CD14-positive monocyte (primary cell): ENCODE measurements at regions not wholly inside any gene's neighbourhood (a gene's known extent, or its start where the extent isn't known, plus 50 kb on each side); places are given as distances from the start of the nearest gene placed in this dataset.

ENCODE experiments used
- DNase-seq, 3 donors: peaks; one replicate each; pipeline ENCODE4 v3.0.0-alpha.2; 2011 to 2022
- H2AFZ ChIP-seq: 2 replicates; pipeline ENCODE4 v1.6.0; 2012; ENCODE audit warnings: mild to moderate bottlenecking, low read depth, low read length, inconsistent platforms; ENCODE audit not compliant: insufficient read depth, poor library complexity, severe bottlenecking
- H3K27ac ChIP-seq, 2 donors: 1 replicate in 1 of 2; 2 replicates in 1 of 2; pipeline ENCODE4 v1.5.1; 2012 to 2013; ENCODE audit warnings: low read length in 2 of 2, control low read depth in 1 of 2, inconsistent platforms in 1 of 2, low read depth in 1 of 2, mild to moderate bottlenecking in 1 of 2
- H3K27me3 ChIP-seq, 2 donors: one replicate each; pipeline versions ENCODE4 v1.6.0 to v1.6.1; 2011 to 2013; ENCODE audit warnings: low read length in 2 of 2; ENCODE audit not compliant: control insufficient read depth in 2 of 2, insufficient read depth in 2 of 2
- H3K36me3 ChIP-seq, 2 donors: replicated peaks in 1 of 2; 1 replicate in 1 of 2; 2 replicates in 1 of 2; pipeline versions ENCODE4 v1.5.1 to v1.6.1; 2012 to 2013; ENCODE audit warnings: low read length in 2 of 2, control low read depth in 1 of 2, inconsistent platforms in 1 of 2, mild to moderate bottlenecking in 1 of 2; ENCODE audit not compliant: insufficient read depth in 2 of 2, control insufficient read depth in 1 of 2
- H3K4me1 ChIP-seq, 2 donors: 1 replicate in 1 of 2; 2 replicates in 1 of 2; pipeline versions ENCODE4 v1.5.1 to v1.6.1; 2012 to 2013; ENCODE audit warnings: low read length in 2 of 2, control low read depth in 1 of 2, inconsistent platforms in 1 of 2, mild to moderate bottlenecking in 1 of 2, moderate library complexity in 1 of 2; ENCODE audit not compliant: insufficient read depth in 2 of 2, control insufficient read depth in 1 of 2
- H3K4me2 ChIP-seq: replicated peaks from 2 replicates; pipeline ENCODE3; 2012; ENCODE audit warnings: low read length, moderate library complexity, mild to moderate bottlenecking; ENCODE audit not compliant: poor library complexity, severe bottlenecking; ENCODE audit errors: extremely low read depth
- H3K4me3 ChIP-seq, 3 experiments: fragments of 200-600 bp in 1 of 3; sonication (generic) in 1 of 3; replicated peaks in 1 of 3; 1 replicate in 2 of 3; 2 replicates in 1 of 3; pipeline ENCODE4 v1.5.1; 2011 to 2013; ENCODE audit warnings: low read length in 3 of 3, mild to moderate bottlenecking in 3 of 3, control low read depth in 2 of 3, low read depth in 2 of 3, inconsistent platforms in 1 of 3, moderate library complexity in 1 of 3
- H3K79me2 ChIP-seq: 2 replicates; pipeline ENCODE4 v1.6.0; 2012; ENCODE audit warnings: mild to moderate bottlenecking, control low read depth, inconsistent platforms, low read length, moderate library complexity; ENCODE audit not compliant: insufficient read depth
- H3K9ac ChIP-seq: 2 replicates; pipeline ENCODE4 v1.6.0; 2017; ENCODE audit warnings: low read length, mild to moderate bottlenecking; ENCODE audit not compliant: insufficient read depth, poor library complexity, severe bottlenecking
- H3K9me3 ChIP-seq, 2 donors: replicated peaks in 1 of 2; 1 replicate in 1 of 2; 2 replicates in 1 of 2; pipeline versions ENCODE4 v1.5.1 to v1.6.1; 2012 to 2013; ENCODE audit warnings: low read length in 2 of 2, control low read depth in 1 of 2; ENCODE audit not compliant: control insufficient read depth in 1 of 2, insufficient read depth in 1 of 2
- H4K20me1 ChIP-seq: 2 replicates; pipeline ENCODE4 v1.6.0; 2012; ENCODE audit warnings: mild to moderate bottlenecking, low read length, control low read depth, moderate library complexity; ENCODE audit not compliant: insufficient read depth
- H3K27ac Mint-ChIP-seq, 7 donors: one replicate each; pipeline ENCODE4 v1.8.0; 2020; ENCODE audit warnings: mild to moderate bottlenecking in 7 of 7, mixed read lengths in 7 of 7, moderate library complexity in 6 of 7, inconsistent platforms in 2 of 7
- H3K27me3 Mint-ChIP-seq, 3 donors: one replicate each; pipeline ENCODE4 v1.8.0; 2021 to 2022; ENCODE audit warnings: low read depth in 3 of 3, mild to moderate bottlenecking in 3 of 3, mixed read lengths in 3 of 3, moderate library complexity in 3 of 3, inconsistent platforms in 1 of 3
- H3K36me3 Mint-ChIP-seq, 2 donors: one replicate each; pipeline ENCODE4 v1.8.0; 2020; ENCODE audit warnings: mixed read lengths in 2 of 2, inconsistent platforms in 1 of 2, mild to moderate bottlenecking in 1 of 2
- H3K4me1 Mint-ChIP-seq: one replicate; pipeline ENCODE4 v1.8.0; 2020; ENCODE audit warnings: mild to moderate bottlenecking, mixed read lengths
- H3K4me3 Mint-ChIP-seq, 2 donors: one replicate each; pipeline ENCODE4 v1.8.0; 2020; ENCODE audit warnings: mild to moderate bottlenecking in 2 of 2, mixed read lengths in 2 of 2, moderate library complexity in 1 of 2
- H3K9me3 Mint-ChIP-seq, 7 donors: one replicate each; pipeline ENCODE4 v1.8.0; 2020 to 2022; ENCODE audit warnings: mixed read lengths in 7 of 7, mild to moderate bottlenecking in 6 of 7, moderate library complexity in 6 of 7, inconsistent platforms in 2 of 7
- WGBS: methylation state at CpG from one replicate; pipeline ENCODE4 v1.1.5; 2013; ENCODE audit warnings: missing lambda C conversion rate; ENCODE audit not compliant: insufficient coverage; 5-methylcytosine and 5-hydroxymethylcytosine counted together
- intact Hi-C, 2 donors: fragments of 100-400 bp; cut with micrococcal nuclease; formaldehyde crosslinking; loops; one replicate each; pipeline versions ENCODE4 v1.15.0 to v1.15.1; 2023
- TF ChIP-seq, protein P1 (sequence below): fragments of 200-600 bp; IDR thresholded peaks from one replicate; pipeline ENCODE4 v1.8.0; 2022; ENCODE audit warnings: antibody characterized with exemption, mild to moderate bottlenecking

GRCh38 chr10:128187788-128188185 lies 61.6 kb upstream of the MKI67 start:
- Mint-ChIP-seq H3K4me1 (no peaks in the 10 kb centered on the region), H3K27me3 (peaks cover 3 to 11% (median 6%) of the 10 kb centered on the region in 3 donors), H3K27ac (no peak overlapping the region), H3K4me3 (no peak overlapping the region), H3K36me3 (no peaks in the 10 kb centered on the region), H3K9me3 (peaks cover 0 to 10% (median 6%) of the 10 kb centered on the region in 7 donors)
- 80% methylated on average over 1 of the region's 4 CpGs for WGBS
- no peaks in the 10 kb centered on the region for H3K27me3 ChIP-seq
- no peak for DNase-seq
- no peaks in the 10 kb centered on the region for H3K79me2 ChIP-seq
- TF ChIP-seq, protein P1, sequence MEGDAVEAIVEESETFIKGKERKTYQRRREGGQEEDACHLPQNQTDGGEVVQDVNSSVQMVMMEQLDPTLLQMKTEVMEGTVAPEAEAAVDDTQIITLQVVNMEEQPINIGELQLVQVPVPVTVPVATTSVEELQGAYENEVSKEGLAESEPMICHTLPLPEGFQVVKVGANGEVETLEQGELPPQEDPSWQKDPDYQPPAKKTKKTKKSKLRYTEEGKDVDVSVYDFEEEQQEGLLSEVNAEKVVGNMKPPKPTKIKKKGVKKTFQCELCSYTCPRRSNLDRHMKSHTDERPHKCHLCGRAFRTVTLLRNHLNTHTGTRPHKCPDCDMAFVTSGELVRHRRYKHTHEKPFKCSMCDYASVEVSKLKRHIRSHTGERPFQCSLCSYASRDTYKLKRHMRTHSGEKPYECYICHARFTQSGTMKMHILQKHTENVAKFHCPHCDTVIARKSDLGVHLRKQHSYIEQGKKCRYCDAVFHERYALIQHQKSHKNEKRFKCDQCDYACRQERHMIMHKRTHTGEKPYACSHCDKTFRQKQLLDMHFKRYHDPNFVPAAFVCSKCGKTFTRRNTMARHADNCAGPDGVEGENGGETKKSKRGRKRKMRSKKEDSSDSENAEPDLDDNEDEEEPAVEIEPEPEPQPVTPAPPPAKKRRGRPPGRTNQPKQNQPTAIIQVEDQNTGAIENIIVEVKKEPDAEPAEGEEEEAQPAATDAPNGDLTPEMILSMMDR, result no peak
- no peaks in the 10 kb centered on the region for H4K20me1 ChIP-seq
- H3K36me3 ChIP-seq, result no peaks in the 10 kb centered on the region
- H3K27ac ChIP-seq, result no peak overlapping the region
- H3K4me2 ChIP-seq, result no peak overlapping the region
- peaks cover 4 to 7% of the 10 kb centered on the region in 2 donors for H3K9me3 ChIP-seq
- H3K4me1 ChIP-seq, result no peaks in the 10 kb centered on the region
- H2AFZ ChIP-seq, result no peak overlapping the region
- H3K4me3 ChIP-seq, result no peak overlapping the region
- H3K9ac ChIP-seq, result no peak overlapping the region
- intact Hi-C loops, result no loop called here

- H3K4me1 ChIP-seq, result no peaks in the 10 kb centered on the region
Observed at GRCh38 chr10:128189176-128189575, 63.0 kb upstream of the MKI67 start.

More at GRCh38 chr10:128189176-128189575, 63.0 kb upstream of the MKI67 start:
- Histone ChIP-seq H2AFZ (no peak overlapping the region), H3K4me3 (no peak overlapping the region), H3K79me2 (no peaks in the 10 kb centered on the region), H3K9ac (no peak overlapping the region), H3K36me3 (no peaks in the 10 kb centered on the region), H4K20me1 (no peaks in the 10 kb centered on the region), H3K27ac (no peak overlapping the region), H3K9me3 (no peaks in the 10 kb centered on the region), H3K27me3 (no peaks in the 10 kb centered on the region), H3K4me2 (no peak overlapping the region)
- TF ChIP-seq, protein P1, result no peak
- H3K27ac Mint-ChIP-seq, result peak overlapping the region in 2 of 7 donors; percentile 10 to 15
- WGBS, result 100% methylated on average over 3 of the region's 4 CpGs
- H3K4me3 Mint-ChIP-seq, result no peak overlapping the region
- no peaks in the 10 kb centered on the region for H3K4me1 Mint-ChIP-seq
- H3K36me3 Mint-ChIP-seq, result no peaks in the 10 kb centered on the region
- H3K9me3 Mint-ChIP-seq, result peaks cover 0 to 2% (median 0%) of the 10 kb centered on the region in 7 donors
- peaks cover 3 to 9% (median 6%) of the 10 kb centered on the region in 3 donors for H3K27me3 Mint-ChIP-seq
- intact Hi-C loops, result no loop called here
- no peak for DNase-seq
